B cell (primary cell): ENCODE measurements at regions not wholly inside any gene's neighbourhood (a gene's known extent, or its start where the extent isn't known, plus 50 kb on each side); places are given as distances from the start of the nearest gene placed in this dataset.

Source experiments
- ATAC-seq: fragments of 200-7000 bp; cut with Tn5 transposase; one replicate; pipeline ENCODE4 v1.10.0; 2021; ENCODE audit warnings: low read depth, mild to moderate bottlenecking, moderate number of reproducible peaks, moderate library complexity
- CTCF ChIA-PET: fragments of 350-600 bp; sonication (Branson Sonifier 250); formaldehyde crosslinking; loops from one replicate; lab custom pipeline; 2021; ENCODE audit warnings: antibody characterized with exemption, inconsistent platforms; lab: Charles Lee
- POLR2A ChIA-PET: fragments of 350-600 bp; sonication (Branson Sonifier 250); formaldehyde crosslinking; loops from one replicate; lab custom pipeline; 2021; ENCODE audit warnings: antibody characterized with exemption; lab: Charles Lee
- DNase-seq: peaks from one replicate; pipeline ENCODE4 v3.0.0; 2013
- H2AFZ ChIP-seq: 2 replicates; pipeline ENCODE4 v1.6.1; 2012; ENCODE audit warnings: mild to moderate bottlenecking, low read depth, low read length; ENCODE audit not compliant: insufficient read depth, poor library complexity, severe bottlenecking
- H3K27ac ChIP-seq, 2 donors: 1 replicate in 1 of 2; 2 replicates in 1 of 2; pipeline ENCODE4 v1.5.1; 2012 to 2013; ENCODE audit warnings: low read length in 2 of 2, mild to moderate bottlenecking in 2 of 2, moderate library complexity in 1 of 2
- H3K27me3 ChIP-seq, 4 experiments: fragments of 200-600 bp in 1 of 4; sonication (generic) in 1 of 4; replicated peaks in 1 of 4; 1 replicate in 2 of 4; 2 replicates in 2 of 4; pipeline versions ENCODE4 v1.6.1 to v1.7.0; 2013 to 2016; ENCODE audit warnings: low read length in 3 of 4, mild to moderate bottlenecking in 2 of 4, mixed read lengths in 1 of 4, moderate library complexity in 1 of 4; ENCODE audit not compliant: insufficient read depth in 4 of 4, control insufficient read depth in 3 of 4; ENCODE audit errors: control extremely low read depth in 1 of 4
- H3K36me3 ChIP-seq, 2 experiments: replicated peaks in 1 of 2; 1 replicate in 1 of 2; 2 replicates in 1 of 2; pipeline versions ENCODE4 v1.6.1 to v1.7.1; 2013; ENCODE audit warnings: low read length in 1 of 2; ENCODE audit not compliant: insufficient read depth in 2 of 2, control insufficient read depth in 1 of 2; ENCODE audit errors: control extremely low read depth in 1 of 2, extremely low read depth in 1 of 2
- H3K4me1 ChIP-seq, 2 donors: fragments of 200-600 bp in 1 of 2; sonication (generic) in 1 of 2; 1 replicate in 1 of 2; 2 replicates in 1 of 2; pipeline versions ENCODE4 v1.5.1 to v1.6.1; 2013 to 2017; ENCODE audit warnings: low read length in 2 of 2; ENCODE audit not compliant: control insufficient read depth in 2 of 2, insufficient read depth in 2 of 2
- H3K4me2 ChIP-seq: replicated peaks from 2 replicates; pipeline ENCODE3; 2012; ENCODE audit warnings: mild to moderate bottlenecking, low read depth, low read length; ENCODE audit not compliant: poor library complexity, severe bottlenecking
- H3K4me3 ChIP-seq, 5 experiments: fragments of 200-600 bp in 1 of 5; sonication (generic) in 1 of 5; 1 replicate in 3 of 5; 2 replicates in 2 of 5; pipeline versions ENCODE4 v1.5.1 to v1.7.0; 2011 to 2016; ENCODE audit warnings: low read length in 4 of 5, mild to moderate bottlenecking in 4 of 5, low read depth in 2 of 5, control low read depth in 1 of 5, moderate library complexity in 1 of 5; ENCODE audit not compliant: insufficient read depth in 1 of 5; ENCODE audit errors: control extremely low read depth in 1 of 5, extremely low read depth in 1 of 5
- H3K79me2 ChIP-seq: fragments of 200-600 bp; sonication (generic); one replicate; pipeline ENCODE4 v1.6.0; 2016; ENCODE audit warnings: low read length; ENCODE audit not compliant: control insufficient read depth, insufficient read depth
- H3K9ac ChIP-seq: fragments of 200-600 bp; sonication (generic); 2 replicates; pipeline ENCODE4 v1.6.1; 2017; ENCODE audit warnings: mild to moderate bottlenecking, low read length, moderate library complexity
- H3K9me3 ChIP-seq, 3 donors: one replicate each; pipeline versions ENCODE4 v1.6.1 to v1.7.1; 2013; ENCODE audit warnings: low read length in 2 of 3; ENCODE audit not compliant: control insufficient read depth in 2 of 3, insufficient read depth in 1 of 3; ENCODE audit errors: control extremely low read depth in 1 of 3
- H4K20me1 ChIP-seq: 2 replicates; pipeline ENCODE4 v1.6.0; 2012; ENCODE audit warnings: mild to moderate bottlenecking, low read length; ENCODE audit not compliant: insufficient read depth, control insufficient read depth, poor library complexity, severe bottlenecking
- H3K27ac Mint-ChIP-seq: one replicate; pipeline ENCODE4 v1.8.0; 2021; ENCODE audit warnings: mixed read lengths
- H3K27me3 Mint-ChIP-seq: one replicate; pipeline ENCODE4 v1.8.0; 2021; ENCODE audit warnings: mixed read lengths
- H3K4me1 Mint-ChIP-seq: one replicate; pipeline ENCODE4 v1.8.0; 2021; ENCODE audit warnings: mixed read lengths
- H3K4me3 Mint-ChIP-seq: one replicate; pipeline ENCODE4 v1.8.0; 2021; ENCODE audit warnings: mixed read lengths
- H3K9me3 Mint-ChIP-seq: one replicate; pipeline ENCODE4 v1.8.0; 2022; ENCODE audit warnings: mixed read lengths; ENCODE audit not compliant: insufficient read depth
- CTCF ChIP-seq: fragments of 200-600 bp; IDR thresholded peaks from one replicate; pipeline ENCODE4 v1.8.0; 2022; ENCODE audit warnings: antibody characterized with exemption, mild to moderate bottlenecking
- EZH2 ChIP-seq: IDR thresholded peaks from 2 replicates; pipeline ENCODE4 v1.6.1; 2012; ENCODE audit warnings: borderline replicate concordance, low read depth, mild to moderate bottlenecking, moderate library complexity, low read length; ENCODE audit not compliant: insufficient read depth, poor library complexity, severe bottlenecking
- WGBS: methylation state at CpG from one replicate; pipeline ENCODE4 v1.1.5; 2013; ENCODE audit warnings: missing lambda C conversion rate; ENCODE audit not compliant: insufficient coverage; 5-methylcytosine and 5-hydroxymethylcytosine counted together
- intact Hi-C: fragments of 100-400 bp; cut with micrococcal nuclease; formaldehyde crosslinking; loops from one replicate; pipeline ENCODE4 v1.10.0; 2022

DNA sequence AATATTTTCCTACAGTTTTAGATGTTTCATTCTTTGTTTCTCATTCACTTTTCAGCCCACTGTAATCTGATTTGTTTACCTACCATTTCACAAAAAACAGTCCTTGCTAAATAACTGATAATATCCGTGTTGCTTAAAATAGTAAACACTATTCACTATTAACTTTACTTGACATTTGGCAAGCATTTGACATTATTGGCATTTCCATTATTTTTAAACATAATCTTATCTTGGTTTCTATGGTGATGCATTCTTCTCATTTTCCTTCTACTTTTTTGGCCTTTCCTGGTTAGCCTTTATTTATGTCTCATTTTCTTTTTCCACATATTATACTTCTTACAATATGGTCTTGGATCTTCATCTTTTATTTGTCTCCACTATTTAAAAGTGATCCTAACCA, 715.3 kb downstream of the DNAJB9 start:
- intact Hi-C loops = no loop called here
- no peaks in the 10 kb centered on the region for H3K27me3 ChIP-seq
- no peaks in the 10 kb centered on the region for H3K4me1 ChIP-seq
- ATAC-seq (no peak), DNase-seq (no peak)
- no peaks in the 10 kb centered on the region for H4K20me1 ChIP-seq
- Mint-ChIP-seq H3K27me3 (no peaks in the 10 kb centered on the region), H3K27ac (no peak overlapping the region), H3K4me3 (no peak overlapping the region), H3K9me3 (peaks cover 3% of the 10 kb centered on the region), H3K4me1 (no peaks in the 10 kb centered on the region)
- ChIA-PET CTCF (no interaction called here), POLR2A (no interaction called here)
- no peak overlapping the region for H3K4me3 ChIP-seq
- no peak overlapping the region for H3K4me2 ChIP-seq
- H3K36me3 ChIP-seq = no peaks in the 10 kb centered on the region
- whole genome bisulfite sequencing = no CpG with 5 or more reads among the region's 1 CpG
- H3K79me2 ChIP-seq = no peaks in the 10 kb centered on the region
- peaks cover 0 to 3% (median 0%) of the 10 kb centered on the region in 3 donors for H3K9me3 ChIP-seq
- no peak overlapping the region for H3K27ac ChIP-seq
- H3K9ac ChIP-seq = no peak overlapping the region
- TF ChIP-seq CTCF = no peak
- TF ChIP-seq EZH2 = no peak
- no peak overlapping the region for H2AFZ ChIP-seq

GRCh38 chr7:109295158-109295557, 725.5 kb downstream of the DNAJB9 start:
- no peaks in the 10 kb centered on the region for H3K4me1 Mint-ChIP-seq
- no peak overlapping the region for H3K4me3 Mint-ChIP-seq
- TF ChIP-seq EZH2 (no peak), CTCF (no peak)
- no peak for DNase-seq
- no peak overlapping the region for H3K27ac ChIP-seq
- no peak for ATAC-seq
- H3K9me3 Mint-ChIP-seq = no peaks in the 10 kb centered on the region
- no peak overlapping the region for H3K27ac Mint-ChIP-seq
- H3K79me2 ChIP-seq = no peaks in the 10 kb centered on the region
- peaks cover 0 to 5% (median 0%) of the 10 kb centered on the region in 3 donors for H3K9me3 ChIP-seq
- intact Hi-C loops = no loop called here
- WGBS = no CpG with 5 or more reads among the region's 2 CpGs
- H2AFZ ChIP-seq = no peak overlapping the region
- no peak overlapping the region for H3K4me3 ChIP-seq
- H3K9ac ChIP-seq = no peak overlapping the region
- H3K36me3 ChIP-seq = no peaks in the 10 kb centered on the region
- no peaks in the 10 kb centered on the region for H4K20me1 ChIP-seq
- ChIA-PET CTCF (no interaction called here), POLR2A (no interaction called here)
- H3K4me2 ChIP-seq = no peak overlapping the region
- no peaks in the 10 kb centered on the region for H3K4me1 ChIP-seq
- H3K27me3 Mint-ChIP-seq = no peaks in the 10 kb centered on the region
- no peaks in the 10 kb centered on the region for H3K27me3 ChIP-seq
